HG02885 (cell line): ENCODE measurements at regions not wholly inside any gene's neighbourhood (a gene's known extent, or its start where the extent isn't known, plus 50 kb on each side); places are given as distances from the start of the nearest gene placed in this dataset.

Source experiments
- ATAC-seq: cut with Tn5 transposase; IDR thresholded peaks from one replicate; pipeline ENCODE4 v1.9.1; 2021; ENCODE audit warnings: mild to moderate bottlenecking; ENCODE audit not compliant: unreplicated experiment, poor library complexity

DNA sequence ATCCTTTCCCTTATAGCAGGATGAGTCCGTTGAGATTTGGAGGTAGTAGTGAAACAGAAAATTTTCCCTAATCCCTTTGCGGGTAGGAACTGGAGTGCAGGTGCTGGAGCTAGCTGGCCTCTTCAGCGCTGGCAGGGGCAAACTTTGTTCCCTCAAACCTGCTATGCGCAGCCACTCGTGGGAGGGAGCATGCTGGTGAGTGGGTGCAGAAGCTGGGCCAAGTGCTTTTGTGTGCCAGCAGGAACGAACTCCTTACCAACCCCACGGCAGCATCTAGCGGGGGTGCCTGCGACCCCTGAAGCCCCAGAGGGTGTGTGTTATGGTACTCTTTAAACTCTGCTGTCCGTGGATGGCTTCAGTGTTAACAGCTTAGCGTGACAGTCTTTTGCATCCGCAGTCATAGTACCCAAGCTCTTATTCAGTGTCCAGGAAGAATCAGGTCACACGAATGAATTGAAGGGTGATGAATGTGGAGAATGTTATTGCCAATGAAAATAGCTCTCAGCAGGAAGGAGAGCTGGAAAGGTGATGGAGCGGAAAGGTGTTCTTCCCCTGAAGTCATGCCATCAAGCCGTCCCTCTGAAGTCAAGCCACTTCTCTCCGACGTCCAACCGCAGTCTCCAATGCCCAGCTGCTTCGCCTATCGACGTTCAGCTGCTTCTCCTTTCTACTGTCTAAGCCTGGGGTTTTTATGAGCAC, 1445.1 kb upstream of the CDH9 start:
- no peak for ATAC-seq

DNA sequence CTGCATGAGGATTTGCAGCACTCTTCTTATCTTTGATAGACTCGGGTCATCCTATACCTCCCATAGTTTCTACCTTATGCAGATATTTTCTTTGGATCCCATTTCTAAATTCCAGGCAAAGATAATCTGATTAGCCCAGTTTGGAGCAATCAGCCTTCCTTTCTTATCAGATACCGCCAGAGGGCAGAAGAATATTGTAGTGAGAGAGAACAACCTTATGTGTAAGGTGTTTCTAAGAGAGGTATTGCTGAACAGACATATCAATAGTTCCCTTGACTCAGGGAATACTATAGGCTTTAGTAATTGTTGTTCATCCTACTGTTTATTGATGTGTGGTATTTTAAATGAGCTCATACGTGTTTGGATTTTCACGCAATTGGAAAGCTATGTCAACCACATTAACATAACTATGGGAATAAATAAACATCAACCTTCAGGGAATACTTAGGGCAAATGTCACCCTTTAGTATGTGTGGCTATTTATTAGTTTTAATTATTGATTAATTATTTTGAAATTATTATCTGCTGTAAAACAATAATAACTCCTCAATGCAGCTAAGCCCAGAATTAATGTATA, 1435.2 kb upstream of the CDH9 start:
- no peak for ATAC-seq

DNA sequence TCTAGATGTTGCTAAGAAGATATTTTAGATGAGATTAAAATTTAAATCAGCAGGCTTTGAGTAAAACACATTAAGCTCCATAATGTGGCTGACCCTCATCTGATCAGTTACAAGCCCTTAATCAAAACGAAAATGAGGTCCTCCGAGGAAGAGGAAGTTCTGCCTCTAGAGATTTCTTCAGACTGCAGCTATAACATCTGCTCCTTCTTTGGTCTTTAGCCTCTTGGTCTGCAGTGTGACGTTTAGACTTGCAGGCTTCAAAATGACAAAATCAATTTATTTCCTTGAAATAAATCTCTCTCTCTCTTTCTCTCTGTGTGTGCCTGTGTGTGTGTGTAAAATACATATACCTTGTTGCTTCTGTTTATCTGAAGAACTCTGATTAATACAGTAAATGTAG, 1429.8 kb upstream of the CDH9 start:
- peak; percentile 56 for ATAC-seq

DNA sequence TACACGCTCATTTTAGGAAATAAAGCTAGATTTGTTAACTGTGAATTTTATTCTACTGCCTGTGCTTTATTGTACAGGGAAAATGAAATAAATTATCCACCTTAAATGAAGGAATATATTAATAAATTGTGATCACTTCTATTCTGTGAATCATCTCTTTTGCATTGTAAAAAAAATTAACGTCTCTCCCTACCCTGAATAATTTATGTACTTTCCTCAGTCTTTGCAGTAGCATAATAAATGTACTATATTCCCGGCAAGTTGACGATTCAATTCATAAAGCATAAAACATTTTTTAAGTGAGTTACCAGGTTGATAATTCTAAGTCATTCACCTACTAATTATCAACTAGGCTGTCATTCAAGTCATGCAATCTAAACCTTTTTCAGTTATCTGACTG, 1425.3 kb upstream of the CDH9 start:
- no peak for ATAC-seq

DNA sequence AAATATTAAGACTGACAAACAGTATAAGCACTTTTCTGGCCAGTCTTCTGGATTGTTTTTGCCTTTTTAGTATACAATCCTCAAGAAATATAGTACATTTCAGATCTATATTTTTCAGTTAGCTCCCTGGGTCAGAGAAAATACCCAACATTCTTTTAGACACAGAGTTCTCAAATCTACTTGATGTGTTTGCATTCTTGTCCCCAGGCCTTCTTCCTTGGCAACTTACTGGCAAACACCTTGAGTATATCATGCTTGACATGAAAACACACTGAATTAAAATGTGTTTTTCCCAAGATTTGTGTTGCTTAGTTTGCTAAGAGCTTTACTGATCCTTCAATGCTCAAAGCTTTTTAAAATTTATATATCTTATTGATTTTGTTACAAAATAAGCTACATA, 1413.1 kb upstream of the CDH9 start:
- ATAC-seq = no peak

DNA sequence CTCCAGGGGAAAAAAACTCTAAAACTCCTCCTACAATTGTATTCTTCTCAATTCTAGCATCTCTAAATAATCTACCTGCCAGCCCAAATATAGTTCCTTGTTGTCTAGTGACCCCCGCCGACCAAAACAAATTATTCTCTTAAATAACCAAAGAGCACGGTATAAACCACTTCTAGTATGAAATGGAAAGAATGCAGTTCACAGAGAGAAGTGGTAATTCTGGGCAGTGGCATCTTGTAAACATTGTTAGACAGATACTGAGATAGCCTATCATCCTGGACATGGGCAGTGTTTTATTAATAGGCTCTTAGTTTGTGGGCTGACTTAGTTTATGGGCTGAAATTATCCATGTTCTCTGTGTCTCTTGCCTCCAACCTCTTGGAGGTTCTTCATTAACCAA, 1412.6 kb upstream of the CDH9 start:
- no peak for ATAC-seq

DNA sequence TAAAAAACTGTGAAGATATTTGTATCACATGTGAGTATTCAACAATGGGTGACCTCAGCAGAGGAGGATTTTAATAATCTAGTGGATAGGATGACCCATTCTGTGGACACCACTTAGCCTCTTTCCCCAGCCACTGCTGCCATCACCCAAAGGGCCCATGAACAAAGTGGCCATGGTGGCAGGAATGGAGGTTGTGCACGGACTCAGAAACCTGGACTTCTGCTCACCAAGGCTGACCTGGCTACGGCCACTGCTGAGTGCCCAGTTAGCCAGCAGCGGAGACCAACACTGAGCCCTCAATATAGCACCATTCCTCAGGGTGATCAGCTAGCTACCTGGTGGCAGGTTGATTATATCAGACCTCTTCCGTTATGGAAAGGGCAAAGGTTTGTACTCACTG, 1410.4 kb upstream of the CDH9 start:
- no peak for ATAC-seq

DNA sequence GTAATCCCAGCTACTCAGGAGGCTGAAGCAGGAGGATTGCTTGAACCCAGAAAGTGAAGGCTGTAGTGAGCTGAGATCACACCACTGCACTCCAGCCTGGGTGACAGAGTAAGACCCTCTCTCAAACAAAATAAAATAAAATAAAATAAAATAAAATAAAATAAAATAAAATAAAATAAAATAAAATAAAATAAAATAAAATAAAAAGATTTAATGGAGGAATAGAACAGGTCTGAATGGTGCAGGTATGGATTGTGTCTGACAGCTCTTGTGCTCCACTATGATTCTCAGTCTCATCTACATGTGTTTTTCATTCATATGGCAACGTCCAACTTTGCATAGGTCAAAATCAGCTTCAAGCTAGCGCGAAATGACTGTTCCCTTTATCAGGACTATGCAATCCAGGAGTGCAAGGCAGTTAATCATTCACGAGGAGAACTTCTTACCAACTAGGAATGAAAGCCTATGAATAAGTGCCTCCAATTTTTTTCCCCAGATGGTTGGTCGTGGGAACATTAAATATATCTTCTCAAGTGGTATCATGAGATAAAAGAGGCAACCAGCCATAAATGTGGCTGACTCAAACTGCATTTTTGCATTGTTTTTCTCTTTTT, 1392.3 kb upstream of the CDH9 start:
- ATAC-seq = no peak

DNA sequence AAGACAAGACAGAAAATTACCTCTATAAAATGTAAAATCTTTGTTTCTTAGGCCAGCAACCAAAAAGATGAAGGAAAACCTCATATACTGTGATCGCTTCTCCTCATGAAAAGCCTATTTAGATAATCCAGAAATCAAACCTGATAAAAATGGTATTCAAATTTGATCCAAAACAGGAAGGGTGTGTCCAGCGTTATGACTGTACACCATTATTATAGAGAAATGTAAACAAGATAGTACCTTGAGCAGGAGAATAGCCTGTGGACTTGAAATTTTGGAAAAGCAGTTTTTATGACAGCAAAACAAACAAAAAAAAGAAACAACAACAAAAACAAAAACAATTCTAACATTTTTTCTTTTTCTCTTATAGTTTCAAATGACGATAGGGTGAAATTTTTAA, 1382.8 kb upstream of the CDH9 start:
- ATAC-seq = no peak

DNA sequence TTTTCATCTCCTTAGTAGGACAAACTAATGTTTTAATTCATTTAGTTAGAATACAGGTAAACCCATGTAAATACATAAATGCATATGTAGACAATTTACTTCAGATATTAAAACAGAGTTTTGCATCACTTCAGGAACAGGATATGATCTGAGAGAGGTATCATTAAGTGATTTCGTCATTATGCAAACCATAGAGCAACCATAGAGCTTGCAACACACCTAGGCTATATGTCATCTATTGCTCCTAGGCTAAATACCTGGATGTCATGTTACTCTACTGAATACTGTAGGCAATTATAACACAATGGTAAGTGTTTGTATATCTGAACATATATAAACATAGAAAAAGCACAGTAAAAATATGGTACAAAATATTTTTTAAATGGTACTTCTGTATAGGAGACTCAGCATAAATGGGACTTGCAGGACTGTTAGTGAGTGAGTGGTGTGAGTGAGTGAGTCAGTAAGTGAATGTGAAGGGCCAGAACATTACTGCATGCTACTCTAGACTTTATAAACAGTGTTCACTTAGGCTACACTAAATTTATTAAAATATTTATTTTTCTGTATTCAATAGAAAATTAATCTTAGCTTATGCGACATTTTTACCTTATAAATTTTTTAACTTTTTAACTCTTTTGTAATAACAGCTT, 1377.5 kb upstream of the CDH9 start:
- no peak for ATAC-seq

DNA sequence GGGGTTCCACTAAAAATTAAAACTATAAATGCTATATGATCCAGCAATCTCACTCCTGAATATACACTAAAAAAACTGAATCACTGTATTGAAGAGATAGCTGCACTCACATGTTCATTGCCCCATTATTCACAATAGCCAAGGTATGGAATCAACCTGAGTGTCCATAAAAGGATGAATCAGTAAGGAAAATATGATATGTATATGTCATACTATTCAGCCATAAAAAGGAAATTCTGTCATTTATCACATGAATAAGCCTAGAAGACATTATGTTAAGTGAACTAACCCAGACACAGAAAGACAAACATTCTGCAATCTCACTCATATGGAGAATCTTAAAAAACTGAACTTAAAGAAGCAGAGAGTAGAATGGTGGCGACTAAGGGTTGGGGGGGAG, 1376.2 kb upstream of the CDH9 start:
- ATAC-seq = no peak

DNA sequence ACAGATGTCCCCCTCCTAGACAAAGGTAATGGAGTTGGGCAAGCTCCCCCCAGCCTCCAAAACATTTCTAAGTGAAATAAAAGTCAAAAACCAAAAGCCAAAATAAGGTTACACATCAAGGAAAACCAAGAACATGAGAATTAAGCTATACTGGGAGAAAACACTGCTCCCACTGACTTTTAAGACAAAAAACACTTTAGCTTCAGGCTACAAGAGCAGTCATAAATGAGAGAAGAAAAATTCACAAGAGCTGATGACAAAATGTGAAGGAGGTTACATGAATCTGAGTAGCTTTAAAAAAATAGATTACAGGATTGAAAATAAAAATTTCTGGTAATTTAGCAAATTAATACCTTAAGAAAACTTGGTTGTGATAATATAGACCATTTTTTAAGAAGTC, 1370.3 kb upstream of the CDH9 start:
- no peak for ATAC-seq

DNA sequence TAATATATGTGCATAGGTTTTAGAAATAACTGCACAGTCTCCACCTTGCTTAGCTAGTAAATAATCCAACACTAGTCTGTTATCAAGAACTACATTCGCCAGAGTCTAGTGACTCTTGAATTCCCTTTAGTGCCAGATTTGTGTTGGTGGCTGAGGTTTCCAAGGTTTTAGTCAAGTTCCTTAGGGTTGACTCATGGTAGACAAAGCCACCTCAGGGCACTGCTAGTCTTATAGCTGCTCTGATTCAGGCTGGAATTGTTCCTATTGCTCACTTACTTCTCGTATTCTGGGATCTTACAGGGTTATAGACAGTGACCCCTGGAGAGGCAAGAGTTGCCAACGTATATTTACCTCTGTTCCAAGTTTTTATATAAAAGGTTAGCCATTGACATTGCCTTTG, 1369.8 kb upstream of the CDH9 start:
- no peak for ATAC-seq

DNA sequence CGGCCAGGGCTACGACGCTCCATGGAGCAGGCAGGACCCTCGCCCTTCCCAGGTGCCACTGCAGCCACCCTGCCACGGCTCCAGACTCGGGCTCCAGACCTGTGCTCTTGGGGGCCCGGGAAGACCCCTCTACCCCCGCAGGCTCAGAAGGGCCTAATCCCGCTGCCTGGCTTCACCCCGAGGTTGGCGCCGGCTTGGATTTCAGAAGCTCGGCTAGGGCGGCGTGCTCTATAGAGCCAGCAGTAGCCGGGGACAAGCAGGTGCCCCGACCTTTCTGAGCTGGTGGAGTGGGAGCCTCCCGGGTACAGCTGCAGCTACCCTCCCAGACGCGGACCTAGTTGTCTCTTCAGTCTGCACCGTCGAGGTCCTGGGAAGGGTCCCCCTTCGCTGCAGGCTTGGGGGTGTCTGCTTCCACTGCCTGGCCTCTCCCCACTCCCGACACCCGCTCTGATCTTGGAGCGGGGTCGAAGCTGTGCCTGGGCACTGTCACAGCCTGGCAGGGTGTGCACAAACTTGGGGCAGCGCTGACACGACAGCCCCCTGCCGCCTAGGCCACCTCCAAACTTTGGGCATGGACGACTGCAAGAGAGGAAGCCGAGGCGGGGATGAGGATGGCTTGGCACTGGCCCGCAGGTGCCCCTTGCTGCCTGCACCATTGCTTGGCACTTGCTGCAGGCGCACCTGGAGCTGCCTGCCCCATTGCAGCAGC, 1366.1 kb upstream of the CDH9 start:
- ATAC-seq = no peak

DNA sequence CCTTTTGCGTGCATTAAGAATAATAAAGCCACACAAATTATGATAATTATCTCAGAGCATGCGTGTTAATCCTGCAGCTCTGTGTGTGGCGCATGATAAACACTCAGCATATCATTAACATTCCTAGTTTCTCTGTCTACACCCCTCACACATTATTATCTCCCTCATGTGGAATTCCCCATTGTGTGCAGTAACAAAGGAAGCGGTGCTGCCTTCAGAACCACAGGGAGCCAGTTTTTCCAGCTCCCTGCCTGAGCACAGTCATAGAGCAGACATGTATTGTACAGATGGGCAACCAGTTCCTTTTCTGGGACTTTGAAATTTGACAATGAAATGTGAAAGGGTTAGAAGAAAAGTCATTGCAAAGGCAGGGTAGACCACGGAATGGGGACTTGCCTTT, 1365.5 kb upstream of the CDH9 start:
- ATAC-seq = no peak

DNA sequence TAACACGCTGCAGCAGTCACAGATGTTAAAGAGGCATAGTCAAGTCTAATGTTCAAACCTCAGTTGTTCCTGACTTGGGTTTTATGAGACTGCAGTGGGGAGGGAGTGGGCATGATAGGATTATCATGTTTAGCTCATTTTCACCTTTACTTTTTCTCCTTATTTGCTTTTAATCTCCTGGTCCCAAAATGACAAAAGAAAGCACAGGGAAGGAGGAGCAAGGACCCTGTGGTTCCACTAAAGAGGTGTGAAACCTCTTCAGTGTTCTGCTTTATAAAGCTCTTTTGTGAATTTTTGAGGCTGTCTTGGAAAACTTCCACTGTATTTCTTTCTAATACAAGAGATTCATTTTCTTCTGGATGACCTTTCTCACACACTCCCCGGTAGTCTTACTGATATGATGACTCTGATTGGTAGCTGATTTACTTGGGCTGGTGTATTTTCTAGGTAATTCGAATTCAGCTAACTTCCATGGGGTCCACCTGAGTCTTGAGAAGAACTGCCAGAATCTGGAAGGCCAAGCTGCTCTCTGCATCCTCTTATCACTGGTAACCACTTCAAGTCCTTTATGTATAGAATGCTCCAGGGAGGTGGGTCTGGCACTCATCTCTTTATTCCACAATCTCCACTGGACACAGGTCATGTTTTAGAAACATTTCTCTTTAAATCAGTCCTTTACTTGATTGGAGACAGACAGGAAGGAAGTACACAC, 1364.4 kb upstream of the CDH9 start:
- no peak for ATAC-seq

DNA sequence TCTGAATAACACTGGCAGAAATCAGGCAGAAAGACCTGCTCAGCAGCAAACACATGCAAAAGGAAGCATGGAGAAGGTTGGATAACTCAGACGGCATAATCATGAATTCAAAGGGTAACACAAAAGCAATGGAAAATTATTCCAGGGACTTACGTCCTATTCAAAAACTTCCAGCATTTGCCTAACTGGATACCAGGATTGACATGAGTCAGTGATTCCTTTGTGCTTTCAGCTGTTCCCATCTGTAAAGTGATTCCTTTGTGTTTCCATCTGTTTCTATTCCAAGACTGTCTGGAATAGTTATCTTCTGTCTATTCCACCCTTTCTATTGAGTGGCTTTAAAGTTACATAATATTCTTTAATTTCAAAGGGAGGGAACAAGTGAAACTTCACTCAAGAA, 1361.7 kb upstream of the CDH9 start:
- no peak for ATAC-seq

DNA sequence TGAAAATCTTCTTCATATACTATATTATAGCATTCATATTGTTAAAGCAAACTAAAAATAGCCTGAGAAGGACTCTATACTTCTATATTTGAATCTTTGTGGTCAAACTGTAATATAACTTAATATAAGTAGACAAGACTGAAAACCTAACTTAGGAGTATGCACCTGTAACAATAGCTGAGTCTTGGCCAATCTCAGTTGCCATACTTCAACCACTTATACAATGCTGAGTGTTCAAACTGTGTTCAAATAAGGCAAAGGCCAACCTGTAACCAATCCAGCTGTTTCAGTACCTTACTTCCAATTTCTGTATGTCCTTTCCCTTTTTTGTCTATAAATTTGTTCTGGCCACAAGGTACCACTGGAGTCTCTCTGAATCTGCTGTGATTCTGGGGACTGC, 1360.8 kb upstream of the CDH9 start:
- ATAC-seq = no peak

DNA sequence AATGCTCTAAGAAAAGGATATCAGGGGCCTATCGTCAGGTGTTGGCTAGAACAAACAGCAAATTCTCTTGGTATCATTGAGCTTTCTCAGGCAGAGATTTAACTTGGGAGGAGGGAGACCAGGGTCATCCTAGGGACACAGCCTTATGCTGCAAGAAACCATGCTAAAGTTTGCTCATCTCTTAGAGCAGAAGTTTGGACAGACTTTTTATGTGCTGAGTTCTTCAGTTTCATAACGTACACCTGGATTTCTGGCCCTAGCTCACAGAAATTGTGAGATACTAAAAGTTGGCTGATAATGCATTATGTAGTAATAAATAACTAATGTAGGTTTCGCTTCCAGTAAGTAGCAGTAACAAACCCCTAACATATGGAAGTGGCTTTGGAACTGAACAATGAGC, 1359.8 kb upstream of the CDH9 start:
- no peak for ATAC-seq

DNA sequence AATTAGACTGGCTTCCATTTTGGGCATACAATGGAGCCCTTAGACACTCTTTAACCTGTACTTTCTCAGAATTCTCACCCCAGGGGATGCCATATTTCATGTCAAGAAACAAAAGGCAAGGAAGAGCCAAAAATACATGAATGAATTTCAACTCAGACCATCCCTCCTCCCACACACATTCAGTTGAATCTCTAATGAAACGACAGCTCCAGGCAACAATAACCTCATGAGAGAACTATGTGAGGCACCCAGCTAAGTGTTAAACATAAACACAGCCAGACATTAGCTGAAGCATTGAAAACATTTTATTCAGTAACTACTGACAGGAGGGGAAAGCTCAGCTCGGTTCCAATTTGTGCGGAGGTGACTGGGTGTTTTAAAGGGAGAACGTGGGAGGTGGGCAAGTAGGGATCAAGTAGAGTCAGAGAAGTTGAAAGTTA, 1359.1 kb upstream of the CDH9 start:
- ATAC-seq = no peak
